ENCODE measurements at regions not wholly inside any gene's neighbourhood (a gene's known extent, or its start where the extent isn't known, plus 50 kb on each side); places are given as distances from the start of the nearest gene placed in this dataset.

DNA sequence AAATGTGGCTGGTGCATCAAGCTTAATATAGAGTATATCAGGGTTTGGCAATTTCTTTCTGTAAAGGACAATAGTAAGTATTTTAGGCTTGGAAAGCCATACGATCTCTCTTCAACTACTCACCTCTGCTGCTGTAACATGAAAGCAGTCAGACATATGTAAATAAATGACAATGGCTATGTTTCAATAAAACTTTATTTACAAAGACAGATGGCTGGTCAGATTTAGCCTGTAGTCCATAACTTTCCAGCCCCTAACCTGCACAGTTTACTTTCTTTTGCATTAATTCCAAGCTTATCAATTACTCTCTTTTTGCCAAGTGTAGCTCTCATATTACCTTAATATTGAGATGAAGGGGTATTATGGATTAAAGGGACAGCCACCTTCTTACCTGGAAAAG, 83.1 kb downstream of the LRATD1 start:
- TF ChIP-seq, protein P1, sequence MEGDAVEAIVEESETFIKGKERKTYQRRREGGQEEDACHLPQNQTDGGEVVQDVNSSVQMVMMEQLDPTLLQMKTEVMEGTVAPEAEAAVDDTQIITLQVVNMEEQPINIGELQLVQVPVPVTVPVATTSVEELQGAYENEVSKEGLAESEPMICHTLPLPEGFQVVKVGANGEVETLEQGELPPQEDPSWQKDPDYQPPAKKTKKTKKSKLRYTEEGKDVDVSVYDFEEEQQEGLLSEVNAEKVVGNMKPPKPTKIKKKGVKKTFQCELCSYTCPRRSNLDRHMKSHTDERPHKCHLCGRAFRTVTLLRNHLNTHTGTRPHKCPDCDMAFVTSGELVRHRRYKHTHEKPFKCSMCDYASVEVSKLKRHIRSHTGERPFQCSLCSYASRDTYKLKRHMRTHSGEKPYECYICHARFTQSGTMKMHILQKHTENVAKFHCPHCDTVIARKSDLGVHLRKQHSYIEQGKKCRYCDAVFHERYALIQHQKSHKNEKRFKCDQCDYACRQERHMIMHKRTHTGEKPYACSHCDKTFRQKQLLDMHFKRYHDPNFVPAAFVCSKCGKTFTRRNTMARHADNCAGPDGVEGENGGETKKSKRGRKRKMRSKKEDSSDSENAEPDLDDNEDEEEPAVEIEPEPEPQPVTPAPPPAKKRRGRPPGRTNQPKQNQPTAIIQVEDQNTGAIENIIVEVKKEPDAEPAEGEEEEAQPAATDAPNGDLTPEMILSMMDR (IDR thresholded peaks at IDR 0.05; ENCODE audit: low read depth, low read length), result no peak
- no peak for TF ChIP-seq EZH2phosphoT487 (IDR thresholded peaks at IDR 0.05; ENCODE audit: low read depth)
